IMR-90 (cell line): ENCODE measurements at regions not wholly inside any gene's neighbourhood (a gene's known extent, or its start where the extent isn't known, plus 50 kb on each side); places are given as distances from the start of the nearest gene placed in this dataset.

ENCODE experiments used
- ATAC-seq: fragments of 200-7000 bp; cut with Tn5 transposase; 2 replicates; pipeline ENCODE4 v1.9.1; 2020; ENCODE audit warnings: low read depth, mild to moderate bottlenecking, moderate library complexity
- BruUV-seq: library from RNA; stranded (reverse); fragments of 400-500 nt; replicated peaks from 2 replicates; lab custom pipeline; 2021; lab: Mats Ljungman, UMichigan
- CTCF ChIA-PET: fragments of 300-600 bp; formaldehyde crosslinking; extraction: SDS; loops from one replicate; lab custom pipeline; 2021; ENCODE audit warnings: antibody characterized with exemption; lab: Yijun Ruan, JAX
- POLR2A ChIA-PET: fragments of 300-600 bp; sonication (Branson Sonifier 250); formaldehyde crosslinking; loops from one replicate; lab custom pipeline; 2022; ENCODE audit warnings: antibody characterized with exemption; ENCODE audit not compliant: unreplicated experiment; lab: Charles Lee
- DNase-seq: peaks from one replicate; pipeline ENCODE4 v3.0.0; 2013
- H2AFZ ChIP-seq: replicated peaks from 2 replicates; pipeline ENCODE3; 2013; ENCODE audit warnings: low read length, mild to moderate bottlenecking; ENCODE audit not compliant: poor library complexity
- H2AK5ac ChIP-seq: 2 replicates; pipeline ENCODE4 v1.6.1; 2013; ENCODE audit warnings: low read depth, low read length, inconsistent platforms
- H2AK9ac ChIP-seq: replicated peaks from 2 replicates; pipeline ENCODE3; 2013; ENCODE audit warnings: mild to moderate bottlenecking, low read depth, low read length, moderate library complexity; ENCODE audit not compliant: poor library complexity
- H2BK120ac ChIP-seq: 2 replicates; pipeline ENCODE4 v1.6.1; 2013; ENCODE audit warnings: low read depth, low read length, inconsistent platforms
- H2BK15ac ChIP-seq: 3 replicates; pipeline ENCODE4 v1.6.1; 2013; ENCODE audit warnings: low read depth, low read length, inconsistent platforms
- H2BK20ac ChIP-seq: 2 replicates; pipeline ENCODE4 v1.6.1; 2013; ENCODE audit warnings: low read depth, mild to moderate bottlenecking, inconsistent platforms, low read length, moderate library complexity
- H2BK5ac ChIP-seq: 2 replicates; pipeline ENCODE4 v1.6.1; 2013; ENCODE audit warnings: mild to moderate bottlenecking, low read depth, low read length, inconsistent platforms; ENCODE audit not compliant: poor library complexity, severe bottlenecking
- H3K14ac ChIP-seq: replicated peaks from 2 replicates; pipeline ENCODE4 v1.6.1; 2013; ENCODE audit warnings: low read depth, low read length, inconsistent platforms
- H3K18ac ChIP-seq: 2 replicates; pipeline ENCODE4 v1.6.1; 2013; ENCODE audit warnings: low read depth, low read length, control low read depth
- H3K23ac ChIP-seq: 2 replicates; pipeline ENCODE4 v1.6.1; 2013; ENCODE audit warnings: low read depth, low read length, inconsistent platforms
- H3K27ac ChIP-seq: 2 replicates; pipeline ENCODE4 v1.5.1; 2013; ENCODE audit warnings: mild to moderate bottlenecking, control low read depth, low read length; ENCODE audit not compliant: insufficient read depth
- H3K27me3 ChIP-seq: 2 replicates; pipeline ENCODE4 v1.6.1; 2013; ENCODE audit warnings: low read length; ENCODE audit not compliant: control insufficient read depth, insufficient read depth
- H3K36me3 ChIP-seq: 2 replicates; pipeline ENCODE4 v1.6.1; 2013; ENCODE audit warnings: low read length, mixed read lengths; ENCODE audit not compliant: control insufficient read depth, insufficient read depth
- H3K4ac ChIP-seq: 2 replicates; pipeline ENCODE4 v1.6.1; 2013; ENCODE audit warnings: low read depth, low read length, inconsistent platforms
- H3K4me1 ChIP-seq: 2 replicates; pipeline ENCODE4 v1.6.1; 2013; ENCODE audit warnings: low read length, mixed read lengths; ENCODE audit not compliant: control insufficient read depth, insufficient read depth
- H3K4me2 ChIP-seq: 2 replicates; pipeline ENCODE4 v1.6.1; 2013; ENCODE audit warnings: low read depth, mild to moderate bottlenecking, control low read depth, low read length, moderate library complexity
- H3K4me3 ChIP-seq: 2 replicates; pipeline ENCODE4 v1.5.1; 2013; ENCODE audit warnings: low read depth, mild to moderate bottlenecking, control low read depth, low read length, moderate library complexity; ENCODE audit not compliant: insufficient read depth
- H3K56ac ChIP-seq: 2 replicates; pipeline ENCODE4 v1.6.1; 2013; ENCODE audit warnings: low read length, inconsistent platforms; ENCODE audit not compliant: insufficient read depth; ENCODE audit errors: extremely low read depth
- H3K79me1 ChIP-seq, 2 experiments: 2 replicates each; pipeline ENCODE4 v1.6.1; 2013; ENCODE audit warnings: low read length in 2 of 2, inconsistent platforms in 1 of 2, low read depth in 1 of 2
- H3K9ac ChIP-seq: 2 replicates; pipeline ENCODE4 v1.6.1; 2013; ENCODE audit warnings: low read depth, low read length, control low read depth
- H3K9me1 ChIP-seq: 2 replicates; pipeline ENCODE4 v1.6.1; 2013; ENCODE audit warnings: low read length, inconsistent platforms; ENCODE audit not compliant: insufficient read depth
- H3K9me3 ChIP-seq: 2 replicates; pipeline ENCODE4 v1.6.1; 2013; ENCODE audit warnings: low read length; ENCODE audit not compliant: control insufficient read depth, insufficient read depth
- H4K20me1 ChIP-seq: 2 replicates; pipeline ENCODE4 v1.6.1; 2013; ENCODE audit warnings: low read length, inconsistent platforms; ENCODE audit not compliant: insufficient read depth
- H4K5ac ChIP-seq: 2 replicates; pipeline ENCODE4 v1.6.1; 2013; ENCODE audit warnings: mild to moderate bottlenecking, low read depth, low read length, control low read depth
- H4K8ac ChIP-seq, 2 experiments: 2 replicates each; pipeline ENCODE4 v1.6.1; 2013; ENCODE audit warnings: low read depth in 2 of 2, low read length in 2 of 2, control low read depth in 1 of 2, inconsistent platforms in 1 of 2
- H4K91ac ChIP-seq: 2 replicates; pipeline ENCODE4 v1.6.1; 2013; ENCODE audit warnings: low read depth, low read length, inconsistent platforms; ENCODE audit not compliant: insufficient read depth
- BHLHE40 ChIP-seq: fragments of 150-350 bp; IDR thresholded peaks from 2 replicates; pipeline ENCODE4 v1.6.1; 2016; ENCODE audit warnings: mild to moderate bottlenecking, low read depth, low read length
- CEBPB ChIP-seq: IDR thresholded peaks from 2 replicates; pipeline ENCODE4 v1.6.1; 2012; ENCODE audit warnings: low read depth, low read length, improper control_type of control experiment
- CHD1 ChIP-seq: IDR thresholded peaks from 2 replicates; pipeline ENCODE4 v1.6.1; 2012; ENCODE audit warnings: low read depth, low read length, improper control_type of control experiment
- CTCF ChIP-seq: conservative IDR thresholded peaks from 2 replicates; pipeline ENCODE4 v1.5.1; 2012; ENCODE audit warnings: mild to moderate bottlenecking, low read depth, low read length, improper control_type of control experiment
- FOS ChIP-seq: fragments of 150-350 bp; IDR thresholded peaks from 2 replicates; pipeline ENCODE4 v1.6.1; 2016; ENCODE audit warnings: low read depth, low read length
- MAFK ChIP-seq: IDR thresholded peaks from 2 replicates; pipeline ENCODE4 v1.6.1; 2012; ENCODE audit warnings: low read depth, low read length, improper control_type of control experiment
- MAZ ChIP-seq: IDR thresholded peaks from 2 replicates; pipeline ENCODE4 v1.6.1; 2012; ENCODE audit warnings: low read depth, mild to moderate bottlenecking, low read length, improper control_type of control experiment, moderate library complexity, borderline replicate concordance
- MXI1 ChIP-seq: IDR thresholded peaks from 2 replicates; pipeline ENCODE4 v1.6.1; 2012; ENCODE audit warnings: low read depth, mild to moderate bottlenecking, low read length, moderate library complexity, borderline replicate concordance
- NFE2L2 ChIP-seq: fragments of 150-350 bp; IDR thresholded peaks from 2 replicates; pipeline ENCODE4 v1.6.1; 2016; ENCODE audit warnings: low read depth, mild to moderate bottlenecking, low read length
- POLR2A ChIP-seq: IDR thresholded peaks from 2 replicates; pipeline ENCODE4 v1.6.1; 2012; ENCODE audit warnings: mild to moderate bottlenecking, low read depth, low read length
- RAD21 ChIP-seq: IDR thresholded peaks from 2 replicates; pipeline ENCODE4 v1.6.1; 2012; ENCODE audit warnings: low read length, improper control_type of control experiment
- RCOR1 ChIP-seq: IDR thresholded peaks from 2 replicates; pipeline ENCODE4 v1.6.1; 2012; ENCODE audit warnings: mild to moderate bottlenecking, low read length, improper control_type of control experiment; ENCODE audit not compliant: insufficient replicate concordance
- RFX5 ChIP-seq: IDR thresholded peaks from 2 replicates; pipeline ENCODE4 v1.8.0; 2012; ENCODE audit warnings: low read depth, mild to moderate bottlenecking, low read length, moderate library complexity
- SMC3 ChIP-seq: fragments of 150-350 bp; IDR thresholded peaks from 2 replicates; pipeline ENCODE4 v1.6.1; 2016; ENCODE audit warnings: low read depth, mild to moderate bottlenecking, antibody characterized with exemption, low read length, moderate library complexity
- USF2 ChIP-seq: fragments of 150-350 bp; IDR thresholded peaks from 2 replicates; pipeline ENCODE4 v1.6.1; 2017; ENCODE audit warnings: mild to moderate bottlenecking, antibody characterized with exemption, low read length, low read depth
- WGBS, 2 experiments: methylation state at CpG; one replicate each; pipeline versions ENCODE4 v1.1.5 to v1.1.7; 2013; ENCODE audit warnings: missing lambda C conversion rate in 2 of 2; ENCODE audit not compliant: insufficient read length in 1 of 2; ENCODE audit errors: extremely low coverage in 2 of 2; 5-methylcytosine and 5-hydroxymethylcytosine counted together
- dilution Hi-C: fragments of 300-500 bp; cut with HindIII; formaldehyde crosslinking; loops from one replicate; pipeline ENCODE4 v1.14.3; 2018; ENCODE audit warnings: low sequenced_read_pairs; ENCODE audit not compliant: unreplicated experiment
- in situ Hi-C: fragments of 300-500 bp; cut with MboI; formaldehyde crosslinking; loops from 3 replicates; pipeline ENCODE4 v1.14.3; 2019; ENCODE audit warnings: low sequenced_read_pairs, inconsistent platforms, mixed read lengths
- intact Hi-C: fragments of 100-400 bp; cut with micrococcal nuclease; formaldehyde crosslinking; loops from 2 replicates; pipeline ENCODE4 v1.10.0; 2022
- TF ChIP-seq, protein P1 (sequence below): fragments of 150-350 bp; IDR thresholded peaks from 2 replicates; pipeline ENCODE4 v1.6.1; 2016; ENCODE audit warnings: low read depth, mild to moderate bottlenecking, low read length, moderate library complexity, borderline replicate concordance

DNA sequence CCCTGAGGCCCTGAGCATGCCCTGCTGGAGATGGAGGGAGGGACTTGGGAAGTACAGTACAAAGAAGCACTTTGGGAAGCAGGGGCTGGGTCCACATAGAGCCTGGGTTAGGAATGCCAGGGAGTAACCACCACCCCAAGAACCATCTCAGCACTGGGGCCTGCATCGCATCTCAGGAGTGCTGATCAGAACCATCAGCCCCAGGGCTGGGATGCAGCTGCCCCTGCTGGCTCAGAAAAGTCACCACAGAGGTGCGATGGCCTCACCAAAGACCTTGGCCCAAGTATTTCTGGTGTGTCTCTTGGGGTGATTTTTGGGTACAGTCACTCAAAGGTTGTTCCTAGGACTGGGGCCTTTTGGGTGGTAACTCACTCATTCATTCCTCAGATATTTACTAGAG lies 236.8 kb upstream of the MVB12B start:
- no TSS peak for BruUV-seq
- Histone ChIP-seq H2AK9ac (no peak overlapping the region), H4K20me1 (no peaks in the 10 kb centered on the region), H3K27me3 (peaks cover 6% of the 10 kb centered on the region; the same call in 1 of the 2 replicates), H3K36me3 (no peaks in the 10 kb centered on the region), H3K9ac (no peak overlapping the region), H3K4ac (no peak overlapping the region), H3K23ac (no peak overlapping the region), H3K9me3 (no peaks in the 10 kb centered on the region), H2AFZ (no peak overlapping the region), H3K9me1 (no peaks in the 10 kb centered on the region), H3K18ac (no peak overlapping the region), H3K4me3 (no peak overlapping the region), H4K5ac (no peak overlapping the region), H3K14ac (no peak overlapping the region), H3K27ac (no peak overlapping the region), H3K79me1 (no peaks in the 10 kb centered on the region), H3K4me1 (no peaks in the 10 kb centered on the region), H2BK120ac (no peak overlapping the region), H2AK5ac (no peak overlapping the region), H2BK15ac (no peak overlapping the region), H3K56ac (no peak overlapping the region), H3K4me2 (no peak overlapping the region), H4K8ac (no peak overlapping the region), H2BK20ac (no peak overlapping the region), H4K91ac (no peak overlapping the region), H2BK5ac (no peak overlapping the region)
- in situ Hi-C loops (no loop called here), intact Hi-C loops (no loop called here), dilution Hi-C loops (no loop called here)
- DNase-seq (no peak), ATAC-seq (no peak)
- WGBS, 2 experiments = no CpG with 5 or more reads among the region's 2 CpGs
- ChIA-PET POLR2A (no interaction called here), CTCF (no interaction called here)
- TF ChIP-seq POLR2A = no peak
- no peak for TF ChIP-seq CEBPB
- TF ChIP-seq USF2 = no peak
- TF ChIP-seq MAZ = no peak
- no peak for TF ChIP-seq RFX5
- TF ChIP-seq CHD1 = no peak
- no peak for TF ChIP-seq MXI1
- TF ChIP-seq RCOR1 = no peak
- TF ChIP-seq BHLHE40 = no peak
- no peak for TF ChIP-seq MAFK
- no peak for TF ChIP-seq RAD21
- no peak for TF ChIP-seq CTCF
- TF ChIP-seq, protein P1, sequence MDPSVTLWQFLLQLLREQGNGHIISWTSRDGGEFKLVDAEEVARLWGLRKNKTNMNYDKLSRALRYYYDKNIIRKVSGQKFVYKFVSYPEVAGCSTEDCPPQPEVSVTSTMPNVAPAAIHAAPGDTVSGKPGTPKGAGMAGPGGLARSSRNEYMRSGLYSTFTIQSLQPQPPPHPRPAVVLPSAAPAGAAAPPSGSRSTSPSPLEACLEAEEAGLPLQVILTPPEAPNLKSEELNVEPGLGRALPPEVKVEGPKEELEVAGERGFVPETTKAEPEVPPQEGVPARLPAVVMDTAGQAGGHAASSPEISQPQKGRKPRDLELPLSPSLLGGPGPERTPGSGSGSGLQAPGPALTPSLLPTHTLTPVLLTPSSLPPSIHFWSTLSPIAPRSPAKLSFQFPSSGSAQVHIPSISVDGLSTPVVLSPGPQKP = no peak
- no peak for TF ChIP-seq FOS
- no peak for TF ChIP-seq NFE2L2
- no peak for TF ChIP-seq SMC3
